ENCODE measurements at regions not wholly inside any gene's neighbourhood (a gene's known extent, or its start where the extent isn't known, plus 50 kb on each side); places are given as distances from the start of the nearest gene placed in this dataset.

DNA sequence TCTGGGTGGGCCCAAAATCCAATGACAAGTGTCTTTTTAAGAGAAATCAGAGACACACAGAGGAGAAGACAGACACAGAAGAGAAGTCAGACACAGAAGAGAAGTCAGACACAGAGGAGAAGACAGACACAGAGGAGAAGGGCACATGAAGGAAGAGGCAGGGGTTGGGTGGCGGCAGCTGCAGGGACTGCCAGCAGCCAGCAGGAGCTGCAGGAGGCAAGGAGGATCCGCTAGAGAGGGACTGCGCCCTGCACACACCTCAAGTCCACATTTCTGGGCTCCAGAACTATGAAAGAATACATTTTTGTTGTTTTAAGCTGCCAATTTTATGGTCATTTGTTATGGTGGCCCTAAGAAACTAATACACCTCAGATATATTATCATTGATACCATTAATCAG lies 140.6 kb downstream of the ZIC5 start:
- TF ChIP-seq, protein P1, sequence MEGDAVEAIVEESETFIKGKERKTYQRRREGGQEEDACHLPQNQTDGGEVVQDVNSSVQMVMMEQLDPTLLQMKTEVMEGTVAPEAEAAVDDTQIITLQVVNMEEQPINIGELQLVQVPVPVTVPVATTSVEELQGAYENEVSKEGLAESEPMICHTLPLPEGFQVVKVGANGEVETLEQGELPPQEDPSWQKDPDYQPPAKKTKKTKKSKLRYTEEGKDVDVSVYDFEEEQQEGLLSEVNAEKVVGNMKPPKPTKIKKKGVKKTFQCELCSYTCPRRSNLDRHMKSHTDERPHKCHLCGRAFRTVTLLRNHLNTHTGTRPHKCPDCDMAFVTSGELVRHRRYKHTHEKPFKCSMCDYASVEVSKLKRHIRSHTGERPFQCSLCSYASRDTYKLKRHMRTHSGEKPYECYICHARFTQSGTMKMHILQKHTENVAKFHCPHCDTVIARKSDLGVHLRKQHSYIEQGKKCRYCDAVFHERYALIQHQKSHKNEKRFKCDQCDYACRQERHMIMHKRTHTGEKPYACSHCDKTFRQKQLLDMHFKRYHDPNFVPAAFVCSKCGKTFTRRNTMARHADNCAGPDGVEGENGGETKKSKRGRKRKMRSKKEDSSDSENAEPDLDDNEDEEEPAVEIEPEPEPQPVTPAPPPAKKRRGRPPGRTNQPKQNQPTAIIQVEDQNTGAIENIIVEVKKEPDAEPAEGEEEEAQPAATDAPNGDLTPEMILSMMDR (IDR thresholded peaks at IDR 0.05; ENCODE audit: low read depth, low read length), result no peak
- TF ChIP-seq EZH2phosphoT487 (IDR thresholded peaks at IDR 0.05; ENCODE audit: low read depth), result no peak
